ENCODE measurements at regions not wholly inside any gene's neighbourhood (a gene's known extent, or its start where the extent isn't known, plus 50 kb on each side); places are given as distances from the start of the nearest gene placed in this dataset.
"Not testable (repeated sequence)": the region's sequence is repeated elsewhere in the genome, so short reads cannot be mapped to it uniquely, and the experiment has no call there.

GRCh38 chrY:4035801-4036511 is 457.1 kb downstream of the TGIF2LY start:
- in situ Hi-C loops (cut with MboI; ENCODE audit: low pct_unique_long_range_greater_than_20kb, low sequenced_read_pairs): not testable (repeated sequence)
- peak; percentile 82 for DNase-seq

All from KBM-7 (cell line).